K562 (cell line): ENCODE measurements at regions not wholly inside any gene's neighbourhood (a gene's known extent, or its start where the extent isn't known, plus 50 kb on each side); places are given as distances from the start of the nearest gene placed in this dataset.
A peak's percentile ranks its signal among the peaks of the same experiment; 100 is the strongest.

ENCODE experiments used
- ATAC-seq: fragments of 200-7000 bp; cut with Tn5 transposase; 3 replicates; pipeline ENCODE4 v1.9.1; 2020; ENCODE audit warnings: moderate library complexity
- BruUV-seq: library from RNA; stranded (reverse); fragments of 400-500 nt; replicated peaks from 2 replicates; lab custom pipeline; 2021; lab: Mats Ljungman, UMichigan
- CTCF ChIA-PET: fragments of 300-600 bp; formaldehyde crosslinking; extraction: SDS; loops from one replicate; lab custom pipeline; 2021; ENCODE audit warnings: low intra/inter-chr PET ratio; lab: Yijun Ruan, JAX
- POLR2A ChIA-PET: fragments of 300-600, 350-650 bp; sonication (Branson Sonifier 250); formaldehyde crosslinking; extraction: SDS; loops from one replicate; lab custom pipeline; 2021; ENCODE audit warnings: antibody characterized with exemption, inconsistent platforms; lab: Yijun Ruan, JAX
- DNase-seq, 4 experiments: peaks; one replicate each; pipeline versions ENCODE4 v3.0.0 to v3.0.0-alpha.2; 2011 to 2018; ENCODE audit warnings: low spot score in 3 of 4, mixed read lengths in 3 of 4; ENCODE audit errors: extremely low read depth in 1 of 4
- FAIRE-seq: peaks from 2 replicates; lab custom pipeline; 2011; peaks lifted over from hg19 to GRCh38; lab: Jason Lieb, UNC
- H2AFZ ChIP-seq: 2 replicates; pipeline ENCODE4 v1.6.0; 2011; ENCODE audit warnings: low read depth, low read length, control low read depth, inconsistent platforms
- H3K27ac ChIP-seq: fragments of 200-600 bp; 3 replicates; pipeline ENCODE4 v1.8.0; 2011; ENCODE audit warnings: low read depth, mild to moderate bottlenecking, control low read depth, inconsistent platforms, low read length, moderate library complexity, mixed read lengths; ENCODE audit errors: extremely low read depth
- H3K27me3 ChIP-seq, 2 experiments: fragments of 300-600 bp in 1 of 2; 2 replicates in 1 of 2; 3 replicates in 1 of 2; pipeline versions ENCODE4 v1.6.0 to v1.8.0; 2011; ENCODE audit warnings: inconsistent platforms in 2 of 2, low read length in 2 of 2, mild to moderate bottlenecking in 1 of 2, mixed read lengths in 1 of 2, moderate library complexity in 1 of 2; ENCODE audit not compliant: control insufficient read depth in 2 of 2, insufficient read depth in 2 of 2
- H3K36me3 ChIP-seq: fragments of 300-600 bp; 3 replicates; pipeline ENCODE4 v1.8.0; 2011; ENCODE audit warnings: mild to moderate bottlenecking, low read length, inconsistent platforms; ENCODE audit not compliant: control insufficient read depth, insufficient read depth
- H3K4me1 ChIP-seq, 2 experiments: fragments of 200-600 bp in 1 of 2; replicated peaks in 1 of 2; 2 replicates in 1 of 2; 3 replicates in 1 of 2; pipeline versions ENCODE4 v1.5.1 to v1.8.0; 2011; ENCODE audit warnings: inconsistent platforms in 2 of 2, low read length in 2 of 2, mild to moderate bottlenecking in 1 of 2, mixed read lengths in 1 of 2, moderate library complexity in 1 of 2; ENCODE audit not compliant: control insufficient read depth in 2 of 2, insufficient read depth in 2 of 2
- H3K4me2 ChIP-seq: 2 replicates; pipeline ENCODE4 v1.6.1; 2011; ENCODE audit warnings: low read length, control low read depth, inconsistent platforms, mixed read lengths; ENCODE audit not compliant: insufficient read depth
- H3K4me3 ChIP-seq: fragments of 200-600 bp; sonication (generic), shearing (Covaris generic); 2 replicates; pipeline ENCODE4 v1.5.1; 2016; ENCODE audit warnings: control low read depth, inconsistent platforms
- H3K79me2 ChIP-seq: fragments of 200-600 bp; 3 replicates; pipeline ENCODE4 v1.8.0; 2011; ENCODE audit warnings: low read length, inconsistent platforms; ENCODE audit not compliant: control insufficient read depth, insufficient read depth
- H3K9ac ChIP-seq, 2 experiments: 2 replicates each; pipeline versions ENCODE4 v1.6.0 to v1.6.1; 2011; ENCODE audit warnings: low read depth in 2 of 2, low read length in 2 of 2, control low read depth in 1 of 2, inconsistent platforms in 1 of 2, mild to moderate bottlenecking in 1 of 2, mixed read lengths in 1 of 2; ENCODE audit not compliant: insufficient read depth in 1 of 2
- H3K9me1 ChIP-seq: one replicate; pipeline ENCODE4 v1.6.0; 2011; ENCODE audit warnings: inconsistent platforms, mild to moderate bottlenecking, low read length, moderate library complexity; ENCODE audit not compliant: control insufficient read depth, insufficient read depth
- H3K9me3 ChIP-seq: replicated peaks from 2 replicates; pipeline ENCODE4 v1.5.1; 2011; ENCODE audit warnings: low read depth, low read length, inconsistent platforms; ENCODE audit not compliant: control insufficient read depth, insufficient read depth
- H4K20me1 ChIP-seq: replicated peaks from 2 replicates; pipeline ENCODE4 v1.6.1; 2011; ENCODE audit warnings: low read length, inconsistent platforms, mixed read lengths; ENCODE audit not compliant: control insufficient read depth, insufficient read depth
- ADNP ChIP-seq: fragments of 200-800 bp; sonication (Bioruptor generic); IDR thresholded peaks from 2 replicates; pipeline ENCODE4 v1.6.1; 2016; ENCODE audit warnings: missing genetic modification characterization, missing compliant biosample characterization
- CC2D1A ChIP-seq: fragments of 450-650 bp; IDR thresholded peaks from 2 replicates; pipeline ENCODE4 v1.6.1; 2017; ENCODE audit warnings: mild to moderate bottlenecking
- EHMT2 ChIP-seq: fragments of 450-650 bp; IDR thresholded peaks from 2 replicates; pipeline ENCODE4 v1.6.1; 2018; ENCODE audit warnings: antibody characterized with exemption
- ELF2 ChIP-seq: fragments of 250-450 bp; sonication (Bioruptor Pico); IDR thresholded peaks from 2 replicates; pipeline ENCODE4 v1.5.0; 2021; ENCODE audit warnings: mild to moderate bottlenecking
- JUND ChIP-seq, 2 experiments: IDR thresholded peaks; 2 replicates in 1 of 2; 3 replicates in 1 of 2; pipeline ENCODE4 v1.6.1; 2011; ENCODE audit warnings: borderline replicate concordance in 2 of 2, low read depth in 2 of 2, low read length in 2 of 2, improper control_type of control experiment in 1 of 2, missing biosample characterization in 1 of 2, missing genetic modification characterization in 1 of 2, missing genetic modification reagents in 1 of 2
- MAFF ChIP-seq: IDR thresholded peaks from 2 replicates; pipeline ENCODE4 v1.6.1; 2012; ENCODE audit warnings: low read length, improper control_type of control experiment
- NFE2 ChIP-seq: IDR thresholded peaks from 2 replicates; pipeline ENCODE4 v1.6.1; 2014; ENCODE audit warnings: antibody characterized with exemption, low read depth
- POLR2H ChIP-seq: IDR thresholded peaks from 2 replicates; pipeline ENCODE4 v1.6.1; 2016; ENCODE audit warnings: missing genetic modification characterization, low read depth, mild to moderate bottlenecking, control low read depth, missing compliant biosample characterization, moderate library complexity
- RBM22 ChIP-seq: fragments of 200-400 bp; formaldehyde crosslinking; IDR thresholded peaks from 2 replicates; pipeline ENCODE4 v1.6.1; 2018; ENCODE audit warnings: low read length, low read depth; ENCODE audit not compliant: poor library complexity, severe bottlenecking
- SNRNP70 ChIP-seq: fragments of 200-400 bp; formaldehyde crosslinking; optimal IDR thresholded peaks from 2 replicates; pipeline ENCODE3; 2017; ENCODE audit warnings: low read depth, low read length
- TARDBP ChIP-seq: fragments of 450-650 bp; IDR thresholded peaks from 2 replicates; pipeline ENCODE4 v1.6.1; 2016
- ZBTB17 ChIP-seq: fragments of 450-650 bp; formaldehyde crosslinking; IDR thresholded peaks from 2 replicates; pipeline ENCODE4 v1.4.0; 2020; ENCODE audit warnings: mild to moderate bottlenecking
- ZNF384 ChIP-seq: IDR thresholded peaks from 2 replicates; pipeline ENCODE4 v1.6.1; 2012; ENCODE audit warnings: low read depth, low read length, improper control_type of control experiment
- WGBS: fragments of 100-300 bp; shearing (Covaris generic); methylation state at CpG from one replicate; pipeline ENCODE4 v1.1.6; 2016; ENCODE audit warnings: low coverage, mixed read lengths; ENCODE audit not compliant: insufficient coverage; ENCODE audit errors: missing lambda C conversion rate; 5-methylcytosine and 5-hydroxymethylcytosine counted together
- in situ Hi-C: fragments of 300-500 bp; cut with MboI; formaldehyde crosslinking; loops from 4 replicates; pipeline ENCODE4 v1.15.0; 2018; ENCODE audit warnings: inconsistent platforms, mixed read lengths
- intact Hi-C: fragments of 100-400 bp; cut with micrococcal nuclease; formaldehyde crosslinking; loops from 2 replicates; pipeline ENCODE4 v1.14.2; 2022
- TF ChIP-seq, protein P1 (sequence below): fragments of 450-650 bp; formaldehyde crosslinking; IDR thresholded peaks from 2 replicates; pipeline ENCODE4 v1.4.0; 2020; ENCODE audit warnings: mild to moderate bottlenecking, moderate library complexity

DNA sequence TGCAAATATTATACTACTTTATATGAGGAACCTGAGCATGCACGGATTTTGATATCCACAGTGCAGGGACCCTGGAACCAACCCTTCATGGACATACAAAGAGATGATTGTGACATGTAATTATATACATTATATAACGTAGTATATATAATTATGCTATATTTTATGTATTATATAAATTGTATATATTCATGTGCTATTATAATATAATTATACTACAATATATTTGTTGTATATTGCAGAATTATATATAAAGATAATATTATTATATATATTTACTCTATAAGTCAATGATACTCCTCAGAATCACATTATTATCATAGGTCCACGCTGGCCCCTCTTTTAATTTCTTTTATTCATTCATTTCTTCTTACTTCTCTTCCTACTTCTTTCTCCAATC lies 70.9 kb downstream of the TNFSF18 start:
- no peaks in the 10 kb centered on the region for H3K36me3 ChIP-seq
- WGBS, result 1% methylated on average over 3 of the region's 3 CpGs
- in situ Hi-C loops (no loop called here), intact Hi-C loops (no loop called here)
- H3K9me3 ChIP-seq, result no peaks in the 10 kb centered on the region
- no peaks in the 10 kb centered on the region for H3K9me1 ChIP-seq
- no peaks in the 10 kb centered on the region for H3K4me1 ChIP-seq
- CTCF ChIA-PET, result no interaction called here
- POLR2A ChIA-PET, result no interaction called here
- no peak overlapping the region for H3K27ac ChIP-seq
- ATAC-seq (no peak), FAIRE-seq (no peak), DNase-seq (no peak)
- no TSS peak for BruUV-seq
- no peaks in the 10 kb centered on the region for H3K27me3 ChIP-seq
- TF ChIP-seq POLR2H (tag) (no peak), CC2D1A (no peak)
- TF ChIP-seq, protein P1, sequence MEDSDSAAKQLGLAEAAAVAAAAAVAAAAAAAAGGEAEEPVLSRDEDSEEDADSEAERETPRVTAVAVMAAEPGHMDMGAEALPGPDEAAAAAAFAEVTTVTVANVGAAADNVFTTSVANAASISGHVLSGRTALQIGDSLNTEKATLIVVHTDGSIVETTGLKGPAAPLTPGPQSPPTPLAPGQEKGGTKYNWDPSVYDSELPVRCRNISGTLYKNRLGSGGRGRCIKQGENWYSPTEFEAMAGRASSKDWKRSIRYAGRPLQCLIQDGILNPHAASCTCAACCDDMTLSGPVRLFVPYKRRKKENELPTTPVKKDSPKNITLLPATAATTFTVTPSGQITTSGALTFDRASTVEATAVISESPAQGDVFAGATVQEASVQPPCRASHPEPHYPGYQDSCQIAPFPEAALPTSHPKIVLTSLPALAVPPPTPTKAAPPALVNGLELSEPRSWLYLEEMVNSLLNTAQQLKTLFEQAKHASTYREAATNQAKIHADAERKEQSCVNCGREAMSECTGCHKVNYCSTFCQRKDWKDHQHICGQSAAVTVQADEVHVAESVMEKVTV (CRISPR knock-in tag), result no peak
- H3K4me3 ChIP-seq, result no peak overlapping the region
- no peak overlapping the region for H3K9ac ChIP-seq
- no peak overlapping the region for H3K4me2 ChIP-seq
- no peak overlapping the region for H2AFZ ChIP-seq
- H4K20me1 ChIP-seq, result no peaks in the 10 kb centered on the region
- H3K79me2 ChIP-seq, result no peaks in the 10 kb centered on the region

DNA sequence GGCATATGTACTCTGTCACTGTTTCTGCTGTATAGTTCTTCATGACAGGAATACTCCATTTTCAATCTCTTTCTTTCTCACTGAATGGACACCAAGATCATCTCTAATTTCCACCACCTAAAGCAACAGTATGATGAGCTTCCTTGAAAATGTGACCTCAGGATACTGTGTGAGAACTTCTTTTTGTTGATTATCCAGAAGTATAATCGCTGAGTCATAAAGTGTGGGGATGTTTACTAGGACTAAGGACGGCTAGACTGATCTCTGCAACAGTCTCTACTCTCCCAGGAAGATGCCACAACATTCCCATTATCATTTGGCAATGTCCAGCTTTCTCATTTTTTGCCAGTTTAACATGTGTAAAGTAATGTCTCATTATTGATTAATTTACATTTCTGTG lies 70.3 kb downstream of the TNFSF18 start:
- H3K4me3 ChIP-seq, result no peak overlapping the region
- H3K9me3 ChIP-seq, result no peaks in the 10 kb centered on the region
- no peaks in the 10 kb centered on the region for H3K9me1 ChIP-seq
- no peaks in the 10 kb centered on the region for H3K36me3 ChIP-seq
- CTCF ChIA-PET, result no interaction called here
- DNase-seq (no peak), ATAC-seq (no peak), FAIRE-seq (peak; percentile 19)
- no peak overlapping the region for H3K4me2 ChIP-seq
- H3K79me2 ChIP-seq, result no peaks in the 10 kb centered on the region
- POLR2A ChIA-PET, result no interaction called here
- no peaks in the 10 kb centered on the region for H4K20me1 ChIP-seq
- in situ Hi-C loops (no loop called here), intact Hi-C loops (no loop called here)
- no peaks in the 10 kb centered on the region for H3K27me3 ChIP-seq
- H3K9ac ChIP-seq, result no peak overlapping the region
- H2AFZ ChIP-seq, result no peak overlapping the region
- no peak overlapping the region for H3K27ac ChIP-seq
- 0% methylated on average over 2 of the region's 2 CpGs for WGBS
- no peaks in the 10 kb centered on the region for H3K4me1 ChIP-seq
- BruUV-seq, result no TSS peak
- TF ChIP-seq ADNP (tag) (no peak), RBM22 (no peak), ELF2 (CRISPR knock-in tag) (no peak), EHMT2 (no peak), TARDBP (no peak), ZNF384 (no peak), NFE2 (peak; percentile 78), SNRNP70 (no peak), ZBTB17 (CRISPR knock-in tag) (no peak), MAFF (peak; percentile 69; the same call in 1 of the 2 replicates), JUND (IDR thresholded peaks at IDR 0.05; ENCODE audit: borderline replicate concordance, low read depth, low read length) (0 out of 2 replicates have a peak, but pooled peaks have one; percentile 8), JUND (tag; IDR thresholded peaks at IDR 0.05; ENCODE audit: borderline replicate concordance, low read depth, low read length) (0 out of 3 replicates have a peak, but pooled peaks have one; percentile 27)
